ENCODE measurements at regions not wholly inside any gene's neighbourhood (a gene's known extent, or its start where the extent isn't known, plus 50 kb on each side); places are given as distances from the start of the nearest gene placed in this dataset.

DNA sequence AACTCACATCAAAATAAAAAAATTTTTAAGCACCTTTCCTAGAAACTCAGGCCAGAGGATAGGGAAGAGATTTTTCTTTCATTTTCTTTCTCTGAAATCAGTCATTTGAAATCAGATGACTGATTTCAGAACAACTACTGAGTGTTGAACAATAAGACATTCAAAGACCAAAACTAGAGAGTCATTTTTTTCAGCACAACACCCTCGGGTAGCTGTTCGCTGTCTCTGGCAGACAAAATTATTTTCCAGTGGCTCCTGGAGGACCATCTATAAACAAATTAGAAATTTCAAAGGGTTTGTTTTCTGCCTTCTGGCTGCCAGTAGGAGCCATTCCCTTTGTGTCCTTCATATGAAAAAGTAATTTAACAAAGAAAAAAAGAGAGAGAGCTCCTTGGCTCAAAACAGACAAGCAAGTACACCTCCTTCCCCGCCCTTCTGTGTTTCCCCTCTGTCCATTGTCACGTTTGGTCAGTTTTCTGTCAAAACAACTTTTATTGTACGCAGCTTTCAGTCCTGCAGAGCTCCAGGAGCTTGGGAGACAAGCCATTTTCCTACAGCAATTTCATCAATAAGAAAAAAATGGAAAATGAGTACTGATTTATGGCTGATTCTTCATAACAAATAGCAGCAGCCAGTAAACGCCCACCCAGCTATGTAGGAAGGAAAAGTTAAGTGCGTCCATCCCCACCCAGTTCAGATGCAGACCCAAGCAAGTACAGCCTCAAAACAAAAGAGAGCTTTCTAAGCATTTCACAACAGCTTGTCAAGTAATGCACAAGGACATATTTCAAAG lies 405.2 kb downstream of the ZNF608 start:
- in situ Hi-C loops (cut with MboI) (no loop called here), intact Hi-C loops (cut with micrococcal nuclease) (no loop called here)
- Histone ChIP-seq H3K4me3 (no peak overlapping the region), H3K9me1 (ENCODE audit: control insufficient read depth, insufficient read depth, low read length) (no peaks in the 10 kb centered on the region), H3K79me2 (ENCODE audit: control insufficient read depth, insufficient read depth, low read length) (no peaks in the 10 kb centered on the region), H3K36me3 (ENCODE audit: control insufficient read depth, insufficient read depth, low read length) (no peaks in the 10 kb centered on the region), H2AFZ (ENCODE audit: low read depth, low read length) (no peak overlapping the region), H3K27me3 (ENCODE audit: control insufficient read depth in 2 of 2, insufficient read depth in 2 of 2, low read length in 2 of 2) (no peaks in the 10 kb centered on the region), H3K4me1 (replicated peaks in 1 of 2; ENCODE audit: control insufficient read depth in 2 of 2, insufficient read depth in 2 of 2, low read length in 2 of 2) (no peaks in the 10 kb centered on the region), H3K9ac (ENCODE audit: insufficient read depth in 1 of 2, low read depth in 2 of 2, low read length in 2 of 2) (no peak overlapping the region), H3K27ac (ENCODE audit: extremely low read depth, low read depth, low read length) (no peak overlapping the region), H3K9me3 (replicated peaks; ENCODE audit: control insufficient read depth, insufficient read depth, low read depth, low read length) (no peaks in the 10 kb centered on the region), H4K20me1 (replicated peaks; ENCODE audit: control insufficient read depth, insufficient read depth, low read length) (no peaks in the 10 kb centered on the region), H3K4me2 (ENCODE audit: insufficient read depth, low read length) (no peak overlapping the region)
- POLR2A ChIA-PET: no interaction called here
- WGBS (ENCODE audit: insufficient coverage, low coverage, missing lambda C conversion rate): 0% methylated on average over 7 of the region's 7 CpGs
- DNase-seq (ENCODE audit: extremely low read depth in 1 of 4, low spot score in 3 of 4) (no peak), FAIRE-seq (no peak), ATAC-seq (no peak)
- no TSS peak for BruUV-seq (replicated peaks)
- CTCF ChIA-PET (ENCODE audit: low intra/inter-chr PET ratio): no interaction called here
- TF ChIP-seq, protein P1, sequence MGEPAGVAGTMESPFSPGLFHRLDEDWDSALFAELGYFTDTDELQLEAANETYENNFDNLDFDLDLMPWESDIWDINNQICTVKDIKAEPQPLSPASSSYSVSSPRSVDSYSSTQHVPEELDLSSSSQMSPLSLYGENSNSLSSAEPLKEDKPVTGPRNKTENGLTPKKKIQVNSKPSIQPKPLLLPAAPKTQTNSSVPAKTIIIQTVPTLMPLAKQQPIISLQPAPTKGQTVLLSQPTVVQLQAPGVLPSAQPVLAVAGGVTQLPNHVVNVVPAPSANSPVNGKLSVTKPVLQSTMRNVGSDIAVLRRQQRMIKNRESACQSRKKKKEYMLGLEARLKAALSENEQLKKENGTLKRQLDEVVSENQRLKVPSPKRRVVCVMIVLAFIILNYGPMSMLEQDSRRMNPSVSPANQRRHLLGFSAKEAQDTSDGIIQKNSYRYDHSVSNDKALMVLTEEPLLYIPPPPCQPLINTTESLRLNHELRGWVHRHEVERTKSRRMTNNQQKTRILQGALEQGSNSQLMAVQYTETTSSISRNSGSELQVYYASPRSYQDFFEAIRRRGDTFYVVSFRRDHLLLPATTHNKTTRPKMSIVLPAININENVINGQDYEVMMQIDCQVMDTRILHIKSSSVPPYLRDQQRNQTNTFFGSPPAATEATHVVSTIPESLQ (CRISPR knock-in tag; IDR thresholded peaks at IDR 0.05): no peak
- TF ChIP-seq, protein P2, sequence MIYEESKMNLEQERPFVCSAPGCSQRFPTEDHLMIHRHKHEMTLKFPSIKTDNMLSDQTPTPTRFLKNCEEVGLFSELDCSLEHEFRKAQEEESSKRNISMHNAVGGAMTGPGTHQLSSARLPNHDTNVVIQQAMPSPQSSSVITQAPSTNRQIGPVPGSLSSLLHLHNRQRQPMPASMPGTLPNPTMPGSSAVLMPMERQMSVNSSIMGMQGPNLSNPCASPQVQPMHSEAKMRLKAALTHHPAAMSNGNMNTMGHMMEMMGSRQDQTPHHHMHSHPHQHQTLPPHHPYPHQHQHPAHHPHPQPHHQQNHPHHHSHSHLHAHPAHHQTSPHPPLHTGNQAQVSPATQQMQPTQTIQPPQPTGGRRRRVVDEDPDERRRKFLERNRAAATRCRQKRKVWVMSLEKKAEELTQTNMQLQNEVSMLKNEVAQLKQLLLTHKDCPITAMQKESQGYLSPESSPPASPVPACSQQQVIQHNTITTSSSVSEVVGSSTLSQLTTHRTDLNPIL (CRISPR knock-in tag; IDR thresholded peaks at IDR 0.05): no peak
- TF ChIP-seq ZNF586 (CRISPR knock-in tag; conservative IDR thresholded peaks at IDR 0.05) (no peak), MTF1 (CRISPR knock-in tag; IDR thresholded peaks at IDR 0.05; ENCODE audit: borderline replicate concordance) (no peak), SRSF1 (IDR thresholded peaks at IDR 0.05; ENCODE audit: low read depth, low read length) (no peak), OTX1 (CRISPR knock-in tag; IDR thresholded peaks at IDR 0.05) (no peak), TEAD4 (IDR thresholded peaks at IDR 0.05; ENCODE audit: low read length) (no peak), TEAD4 (CRISPR knock-in tag; IDR thresholded peaks at IDR 0.05; ENCODE audit: borderline replicate concordance) (no peak), XRCC5 (IDR thresholded peaks at IDR 0.05; ENCODE audit: low read depth, low read length) (no peak), NBN (IDR thresholded peaks at IDR 0.05; ENCODE audit: low read depth) (no peak), SRSF9 (IDR thresholded peaks at IDR 0.05; ENCODE audit: borderline replicate concordance, low read depth, low read length) (no peak), POLR2H (tag; IDR thresholded peaks at IDR 0.05; ENCODE audit: low read depth) (no peak), NCOA2 (IDR thresholded peaks at IDR 0.05; ENCODE audit: partially characterized antibody in 2 of 2) (no peak), SMC3 (conservative IDR thresholded peaks at IDR 0.05; ENCODE audit: insufficient read depth, low read depth, low read length) (no peak), JUNB (CRISPR knock-in tag; conservative IDR thresholded peaks at IDR 0.05) (no peak), ZNF133 (CRISPR knock-in tag; IDR thresholded peaks at IDR 0.05) (no peak), ZFP30 (CRISPR knock-in tag; IDR thresholded peaks at IDR 0.05; ENCODE audit: borderline replicate concordance) (no peak), PPARD (CRISPR knock-in tag; IDR thresholded peaks at IDR 0.05) (no peak)
- TF ChIP-seq, protein P3, sequence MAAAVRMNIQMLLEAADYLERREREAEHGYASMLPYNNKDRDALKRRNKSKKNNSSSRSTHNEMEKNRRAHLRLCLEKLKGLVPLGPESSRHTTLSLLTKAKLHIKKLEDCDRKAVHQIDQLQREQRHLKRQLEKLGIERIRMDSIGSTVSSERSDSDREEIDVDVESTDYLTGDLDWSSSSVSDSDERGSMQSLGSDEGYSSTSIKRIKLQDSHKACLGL (CRISPR knock-in tag; IDR thresholded peaks at IDR 0.05; ENCODE audit: borderline replicate concordance, poor library complexity, severe bottlenecking): no peak

Data from K562 (cell line).